ENCODE measurements at regions not wholly inside any gene's neighbourhood (a gene's known extent, or its start where the extent isn't known, plus 50 kb on each side); places are given as distances from the start of the nearest gene placed in this dataset.

DNA sequence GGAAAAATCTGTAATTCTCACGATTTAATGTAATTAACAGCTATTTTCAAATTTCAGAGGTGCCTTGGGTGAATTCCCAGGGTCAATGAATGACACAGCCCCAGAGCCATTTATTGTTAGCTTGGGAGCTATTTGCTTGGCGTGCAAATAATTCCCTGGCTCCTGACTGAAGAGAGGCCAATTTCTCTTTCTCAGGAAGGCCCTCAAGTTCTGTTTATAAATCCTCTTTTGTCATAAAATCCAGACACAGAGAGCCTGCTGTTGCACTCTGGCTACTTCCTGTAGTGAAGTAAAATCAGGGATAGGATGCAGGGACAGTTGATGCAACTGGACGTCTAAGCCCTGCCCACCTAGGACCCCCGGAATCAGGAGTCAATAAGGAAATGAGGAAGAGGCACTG, 154.3 kb downstream of the TMX1 start:
- Histone ChIP-seq H3K27ac (peak overlapping the region; percentile 75), H3K9me3 (no peaks in the 10 kb centered on the region), H3K27me3 (no peaks in the 10 kb centered on the region), H3K4me1 (peaks cover 19% of the 10 kb centered on the region), H3K36me3 (no peaks in the 10 kb centered on the region), H3K4me3 (no peak overlapping the region)
- intact Hi-C loops (cut with DNase I): no loop called here
- DNase-seq (no peak), ATAC-seq (no peak)
- TF ChIP-seq, protein P1, sequence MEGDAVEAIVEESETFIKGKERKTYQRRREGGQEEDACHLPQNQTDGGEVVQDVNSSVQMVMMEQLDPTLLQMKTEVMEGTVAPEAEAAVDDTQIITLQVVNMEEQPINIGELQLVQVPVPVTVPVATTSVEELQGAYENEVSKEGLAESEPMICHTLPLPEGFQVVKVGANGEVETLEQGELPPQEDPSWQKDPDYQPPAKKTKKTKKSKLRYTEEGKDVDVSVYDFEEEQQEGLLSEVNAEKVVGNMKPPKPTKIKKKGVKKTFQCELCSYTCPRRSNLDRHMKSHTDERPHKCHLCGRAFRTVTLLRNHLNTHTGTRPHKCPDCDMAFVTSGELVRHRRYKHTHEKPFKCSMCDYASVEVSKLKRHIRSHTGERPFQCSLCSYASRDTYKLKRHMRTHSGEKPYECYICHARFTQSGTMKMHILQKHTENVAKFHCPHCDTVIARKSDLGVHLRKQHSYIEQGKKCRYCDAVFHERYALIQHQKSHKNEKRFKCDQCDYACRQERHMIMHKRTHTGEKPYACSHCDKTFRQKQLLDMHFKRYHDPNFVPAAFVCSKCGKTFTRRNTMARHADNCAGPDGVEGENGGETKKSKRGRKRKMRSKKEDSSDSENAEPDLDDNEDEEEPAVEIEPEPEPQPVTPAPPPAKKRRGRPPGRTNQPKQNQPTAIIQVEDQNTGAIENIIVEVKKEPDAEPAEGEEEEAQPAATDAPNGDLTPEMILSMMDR (IDR thresholded peaks at IDR 0.05): no peak

- DNase-seq (no peak), ATAC-seq (no peak)
- peak overlapping the region; percentile 75 for H3K27ac ChIP-seq
- intact Hi-C loops (cut with DNase I): no loop called here
- no peak overlapping the region for H3K4me3 ChIP-seq
- no peaks in the 10 kb centered on the region for H3K9me3 ChIP-seq
- peaks cover 19% of the 10 kb centered on the region for H3K4me1 ChIP-seq
- TF ChIP-seq, protein P1 (IDR thresholded peaks at IDR 0.05): no peak
- H3K36me3 ChIP-seq: no peaks in the 10 kb centered on the region
- no peaks in the 10 kb centered on the region for H3K27me3 ChIP-seq
Observed at GRCh38 chr14:51394804-51395203, 154.8 kb downstream of the TMX1 start.

- Histone ChIP-seq H3K4me3 (no peak overlapping the region), H3K9me3 (no peaks in the 10 kb centered on the region), H3K36me3 (no peaks in the 10 kb centered on the region), H3K27ac (peak overlapping the region; percentile 75), H3K4me1 (peaks cover 19% of the 10 kb centered on the region), H3K27me3 (no peaks in the 10 kb centered on the region)
- peak; percentile 56 for ATAC-seq
- intact Hi-C loops (cut with DNase I): no loop called here
- DNase-seq: no peak
- TF ChIP-seq, protein P1 (IDR thresholded peaks at IDR 0.05): no peak
Observed at GRCh38 chr14:51395361-51395849, 155.4 kb downstream of the TMX1 start.

DNA sequence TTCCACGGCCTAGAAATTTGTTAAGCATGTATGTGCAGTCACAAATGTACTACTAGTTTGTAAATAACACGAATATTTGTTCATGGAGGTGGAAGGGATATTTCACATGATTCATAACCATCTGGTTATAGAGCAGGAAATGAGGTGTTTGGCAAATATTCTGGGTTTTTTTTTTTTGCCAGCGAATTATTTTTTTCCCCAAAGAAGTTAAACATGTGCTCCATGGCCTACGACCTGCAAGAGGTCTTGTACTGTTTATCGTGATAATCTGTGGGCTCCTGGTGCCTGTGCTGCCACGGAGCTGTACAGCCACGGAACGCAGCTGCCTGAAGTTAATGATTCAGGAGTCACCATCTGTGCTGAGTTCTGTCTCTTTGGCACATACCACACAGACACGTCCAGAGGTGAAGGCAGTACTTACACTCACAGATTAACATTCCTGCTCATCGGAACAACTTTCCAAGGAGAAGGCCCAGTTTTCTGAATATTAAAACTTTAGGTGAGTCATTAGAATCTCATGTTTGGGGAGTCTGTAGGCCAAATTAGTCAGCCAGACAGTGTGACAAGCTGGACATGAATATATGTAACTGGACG, 156.3 kb downstream of the TMX1 start:
- peak overlapping the region; percentile 75 for H3K27ac ChIP-seq
- no peak overlapping the region for H3K4me3 ChIP-seq
- intact Hi-C loops (cut with DNase I): no loop called here

DNA sequence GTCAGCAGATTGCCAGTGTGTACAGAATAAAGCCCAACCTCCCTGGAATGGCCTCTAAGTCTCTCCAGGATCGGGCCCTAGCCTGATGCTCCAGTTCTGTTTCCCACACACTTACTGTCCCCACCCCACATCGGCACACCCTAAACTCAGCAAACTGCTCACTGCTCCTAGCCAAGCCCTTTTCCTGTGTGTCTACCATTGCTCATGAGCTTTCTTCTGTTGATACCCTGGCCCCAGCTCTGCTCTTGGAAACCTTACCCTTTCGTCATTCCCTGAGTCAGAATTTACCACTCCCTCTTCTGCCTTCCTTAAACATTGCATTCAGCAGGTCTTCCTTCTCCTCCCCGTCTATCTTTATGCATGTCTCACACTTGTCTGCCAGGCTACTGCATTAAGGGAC, 158.9 kb downstream of the TMX1 start:
- ATAC-seq (no peak), DNase-seq (no peak)
- Histone ChIP-seq H3K9me3 (no peaks in the 10 kb centered on the region), H3K4me3 (no peak overlapping the region), H3K36me3 (no peaks in the 10 kb centered on the region), H3K4me1 (peaks cover 17% of the 10 kb centered on the region), H3K27ac (no peak overlapping the region), H3K27me3 (no peaks in the 10 kb centered on the region)
- intact Hi-C loops (cut with DNase I): no loop called here
- TF ChIP-seq, protein P1 (IDR thresholded peaks at IDR 0.05): no peak

More for the DNA sequence above, 156.3 kb downstream of the TMX1 start:
- Histone ChIP-seq H3K27me3 (no peaks in the 10 kb centered on the region), H3K9me3 (no peaks in the 10 kb centered on the region), H3K4me1 (peaks cover 19% of the 10 kb centered on the region), H3K36me3 (no peaks in the 10 kb centered on the region)
- peak; percentile 23 for ATAC-seq
- TF ChIP-seq, protein P1 (IDR thresholded peaks at IDR 0.05): no peak
- no peak for DNase-seq

GRCh38 chr14:51400139-51400538, 160.1 kb downstream of the TMX1 start:
- DNase-seq (no peak), ATAC-seq (peak; percentile 62)
- H3K4me1 ChIP-seq: peaks cover 7% of the 10 kb centered on the region
- H3K27ac ChIP-seq: no peak overlapping the region
- TF ChIP-seq, protein P1 (IDR thresholded peaks at IDR 0.05): no peak
- H3K36me3 ChIP-seq: no peaks in the 10 kb centered on the region
- intact Hi-C loops (cut with DNase I): no loop called here
- H3K4me3 ChIP-seq: no peak overlapping the region
- no peaks in the 10 kb centered on the region for H3K27me3 ChIP-seq
- H3K9me3 ChIP-seq: no peaks in the 10 kb centered on the region
